ENCODE measurements at regions not wholly inside any gene's neighbourhood (a gene's known extent, or its start where the extent isn't known, plus 50 kb on each side); places are given as distances from the start of the nearest gene placed in this dataset.

- no TSS peak for BruUV-seq (replicated peaks)
- Histone ChIP-seq H3K9me3 (replicated peaks; ENCODE audit: control insufficient read depth, insufficient read depth, low read length) (no peaks in the 10 kb centered on the region), H3K27ac (ENCODE audit: insufficient read depth, low read depth, low read length) (no peak overlapping the region), H3K79me2 (ENCODE audit: control insufficient read depth, insufficient read depth, low read length) (no peaks in the 10 kb centered on the region), H3K4me2 (ENCODE audit: insufficient read depth, low read length) (no peak overlapping the region), H3K27me3 (ENCODE audit: control insufficient read depth in 2 of 2, insufficient read depth in 2 of 2, low read length in 2 of 2) (no peaks in the 10 kb centered on the region), H3K9me1 (replicated peaks; ENCODE audit: control insufficient read depth, extremely low read depth, insufficient read depth, low read length) (no peaks in the 10 kb centered on the region), H3K4me1 (ENCODE audit: control insufficient read depth, extremely low read depth, insufficient read depth, low read length) (no peaks in the 10 kb centered on the region), H4K20me1 (replicated peaks; ENCODE audit: control insufficient read depth, extremely low read depth, insufficient read depth, low read length) (no peaks in the 10 kb centered on the region), H3K9ac (replicated peaks; ENCODE audit: extremely low read depth, insufficient read depth, low read length) (no peak overlapping the region), H3K4me3 (replicated peaks in 1 of 3; ENCODE audit: insufficient read depth in 1 of 3, low read depth in 1 of 3, low read length in 3 of 3) (no peak overlapping the region), H3K36me3 (ENCODE audit: control insufficient read depth in 2 of 2, extremely low read depth in 1 of 2, insufficient read depth in 2 of 2, low read length in 2 of 2) (no peaks in the 10 kb centered on the region), H2AFZ (ENCODE audit: low read depth, low read length) (no peak overlapping the region)
- DNase-seq (ENCODE audit: low read depth, low spot score) (no peak), FAIRE-seq (no peak)
- intact Hi-C loops (cut with micrococcal nuclease) (no loop called here), dilution Hi-C loops (cut with MboI; ENCODE audit: extremely low pct_ligation_motif_present, low sequenced_read_pairs) (no loop called here)
- TF ChIP-seq FOS (IDR thresholded peaks at IDR 0.05; ENCODE audit: borderline replicate concordance, insufficient read depth, low read length) (no peak), JUN (IDR thresholded peaks at IDR 0.05; ENCODE audit: borderline replicate concordance, insufficient read depth, insufficient read length, low read depth) (no peak), POLR2AphosphoS5 (IDR thresholded peaks at IDR 0.05; ENCODE audit: insufficient read depth, low read depth, low read length) (no peak), CTCF (IDR thresholded peaks at IDR 0.05; ENCODE audit: extremely low read depth in 1 of 2, insufficient read depth in 1 of 2, low read depth in 1 of 2, low read length in 2 of 2) (no peak), POLR2A (IDR thresholded peaks at IDR 0.05; ENCODE audit: low read depth, low read length) (no peak), MYC (IDR thresholded peaks at IDR 0.05; ENCODE audit: low read depth, low read length) (no peak), GATA2 (IDR thresholded peaks at IDR 0.05; ENCODE audit: insufficient read depth, insufficient read length, low read depth, low read length) (no peak), EZH2 (IDR thresholded peaks at IDR 0.05; ENCODE audit: borderline replicate concordance, low read depth, low read length, severe bottlenecking) (no peak), MAX (IDR thresholded peaks at IDR 0.05; ENCODE audit: insufficient read depth, insufficient read length) (no peak)
- CTCF ChIA-PET, result no interaction called here
- POLR2A ChIA-PET, result no interaction called here
Observed at GRCh38 chr16:76193906-76194615, 83.1 kb upstream of the CNTNAP4 start.

Measured in endothelial cell of umbilical vein (primary cell).